GM12872 (cell line): ENCODE measurements at regions not wholly inside any gene's neighbourhood (a gene's known extent, or its start where the extent isn't known, plus 50 kb on each side); places are given as distances from the start of the nearest gene placed in this dataset.

Source experiments
- TF ChIP-seq, protein P1 (sequence below): IDR thresholded peaks from 3 replicates; pipeline ENCODE4 v1.5.1; 2011; ENCODE audit warnings: low read depth, mild to moderate bottlenecking, low read length, moderate library complexity; ENCODE audit not compliant: insufficient read depth

DNA sequence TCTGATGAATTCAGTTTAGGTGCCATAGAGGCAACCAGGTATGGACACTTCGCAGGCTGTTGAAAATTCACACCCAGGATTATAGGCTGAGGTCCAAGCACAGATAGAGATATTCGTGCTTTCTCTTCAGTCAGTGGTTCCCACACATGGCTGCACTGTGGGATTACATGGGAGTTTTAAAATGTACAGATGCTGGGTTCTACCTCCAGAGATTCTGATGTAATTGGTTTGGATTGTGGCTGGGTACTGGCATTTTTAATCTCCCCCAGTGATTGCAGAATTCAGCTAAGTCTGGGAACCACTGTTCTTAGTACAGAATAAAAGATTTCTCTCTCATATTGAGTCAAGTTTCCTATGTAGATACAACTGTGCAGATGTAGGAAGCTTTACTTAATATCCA lies 91.6 kb downstream of the FOXB1 start:
- TF ChIP-seq, protein P1, sequence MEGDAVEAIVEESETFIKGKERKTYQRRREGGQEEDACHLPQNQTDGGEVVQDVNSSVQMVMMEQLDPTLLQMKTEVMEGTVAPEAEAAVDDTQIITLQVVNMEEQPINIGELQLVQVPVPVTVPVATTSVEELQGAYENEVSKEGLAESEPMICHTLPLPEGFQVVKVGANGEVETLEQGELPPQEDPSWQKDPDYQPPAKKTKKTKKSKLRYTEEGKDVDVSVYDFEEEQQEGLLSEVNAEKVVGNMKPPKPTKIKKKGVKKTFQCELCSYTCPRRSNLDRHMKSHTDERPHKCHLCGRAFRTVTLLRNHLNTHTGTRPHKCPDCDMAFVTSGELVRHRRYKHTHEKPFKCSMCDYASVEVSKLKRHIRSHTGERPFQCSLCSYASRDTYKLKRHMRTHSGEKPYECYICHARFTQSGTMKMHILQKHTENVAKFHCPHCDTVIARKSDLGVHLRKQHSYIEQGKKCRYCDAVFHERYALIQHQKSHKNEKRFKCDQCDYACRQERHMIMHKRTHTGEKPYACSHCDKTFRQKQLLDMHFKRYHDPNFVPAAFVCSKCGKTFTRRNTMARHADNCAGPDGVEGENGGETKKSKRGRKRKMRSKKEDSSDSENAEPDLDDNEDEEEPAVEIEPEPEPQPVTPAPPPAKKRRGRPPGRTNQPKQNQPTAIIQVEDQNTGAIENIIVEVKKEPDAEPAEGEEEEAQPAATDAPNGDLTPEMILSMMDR: no peak

DNA sequence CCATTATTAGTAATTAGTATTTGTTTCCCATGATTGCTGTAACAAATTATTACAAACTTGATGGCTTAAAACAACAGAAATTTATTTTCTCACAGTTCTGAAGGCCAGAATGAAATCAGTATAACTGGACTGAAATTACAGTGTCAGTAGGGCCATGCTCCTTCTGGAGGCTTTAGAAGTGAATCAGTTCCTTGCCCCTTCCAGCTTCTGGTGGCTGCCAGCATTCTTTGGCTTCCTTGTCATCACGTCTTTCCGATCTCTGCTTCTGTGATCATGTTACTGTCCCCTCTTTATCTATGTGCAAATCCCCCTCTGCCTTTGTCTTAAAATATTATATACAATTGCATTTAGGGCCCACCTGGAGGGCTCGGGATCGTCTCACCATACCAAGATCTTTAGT lies 92.0 kb downstream of the FOXB1 start:
- TF ChIP-seq, protein P1: no peak

DNA sequence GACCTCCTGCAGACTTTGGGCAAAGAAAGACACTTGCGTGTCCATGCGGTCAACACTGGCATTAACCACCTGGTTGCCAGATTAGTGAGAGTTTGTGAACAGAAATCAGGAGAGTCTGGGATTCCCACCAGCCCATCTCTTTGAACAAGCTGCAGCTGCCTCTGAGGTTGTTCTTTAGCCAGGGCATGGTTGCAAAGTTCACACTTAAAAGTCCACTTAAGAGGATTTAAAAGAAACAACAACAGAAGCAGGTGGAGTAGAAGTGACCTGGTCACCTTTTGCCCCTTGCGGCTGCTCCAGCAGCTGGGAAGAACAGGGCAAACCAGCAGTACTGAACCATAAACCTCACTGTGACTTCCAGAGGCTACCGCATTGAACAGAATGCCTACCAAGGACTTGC lies 97.3 kb downstream of the FOXB1 start:
- TF ChIP-seq, protein P1: no peak

DNA sequence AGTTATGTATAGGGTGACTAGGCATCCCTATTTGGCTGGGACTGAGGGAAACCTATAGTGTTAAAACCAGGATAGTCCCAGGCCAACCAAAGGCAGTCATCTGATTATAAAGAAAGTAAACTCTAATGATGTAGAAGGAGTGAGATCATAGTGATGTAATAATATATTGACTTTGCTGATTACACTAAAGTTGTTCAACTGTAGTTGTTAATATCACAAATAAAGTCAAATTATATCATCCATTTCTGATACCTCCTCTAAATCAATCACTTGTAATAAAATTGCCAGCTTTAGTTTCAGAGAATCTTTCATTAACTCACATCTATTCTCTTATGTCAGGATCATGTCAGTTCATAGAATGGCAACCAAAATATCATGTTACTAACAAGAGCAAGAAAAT lies 98.6 kb downstream of the FOXB1 start:
- TF ChIP-seq, protein P1: no peak

DNA sequence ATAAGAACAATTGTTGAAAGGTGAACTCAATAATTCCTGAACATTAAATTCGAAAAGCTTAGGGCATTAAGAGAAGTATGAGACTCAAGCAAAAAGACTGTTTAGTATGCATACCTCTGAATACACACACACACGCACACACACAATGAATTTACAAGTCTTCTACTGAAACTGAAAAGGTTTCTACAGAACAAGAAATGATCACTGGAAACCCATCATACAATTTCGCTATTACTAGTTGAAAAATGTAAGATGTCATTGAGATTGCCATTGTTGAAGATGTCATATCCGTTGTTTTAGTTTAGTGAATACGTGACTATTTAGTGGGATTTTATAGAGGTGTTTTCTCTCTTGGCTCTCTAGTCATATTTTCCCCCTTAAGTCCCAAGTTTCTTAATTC lies 106.8 kb downstream of the FOXB1 start:
- TF ChIP-seq, protein P1: no peak

DNA sequence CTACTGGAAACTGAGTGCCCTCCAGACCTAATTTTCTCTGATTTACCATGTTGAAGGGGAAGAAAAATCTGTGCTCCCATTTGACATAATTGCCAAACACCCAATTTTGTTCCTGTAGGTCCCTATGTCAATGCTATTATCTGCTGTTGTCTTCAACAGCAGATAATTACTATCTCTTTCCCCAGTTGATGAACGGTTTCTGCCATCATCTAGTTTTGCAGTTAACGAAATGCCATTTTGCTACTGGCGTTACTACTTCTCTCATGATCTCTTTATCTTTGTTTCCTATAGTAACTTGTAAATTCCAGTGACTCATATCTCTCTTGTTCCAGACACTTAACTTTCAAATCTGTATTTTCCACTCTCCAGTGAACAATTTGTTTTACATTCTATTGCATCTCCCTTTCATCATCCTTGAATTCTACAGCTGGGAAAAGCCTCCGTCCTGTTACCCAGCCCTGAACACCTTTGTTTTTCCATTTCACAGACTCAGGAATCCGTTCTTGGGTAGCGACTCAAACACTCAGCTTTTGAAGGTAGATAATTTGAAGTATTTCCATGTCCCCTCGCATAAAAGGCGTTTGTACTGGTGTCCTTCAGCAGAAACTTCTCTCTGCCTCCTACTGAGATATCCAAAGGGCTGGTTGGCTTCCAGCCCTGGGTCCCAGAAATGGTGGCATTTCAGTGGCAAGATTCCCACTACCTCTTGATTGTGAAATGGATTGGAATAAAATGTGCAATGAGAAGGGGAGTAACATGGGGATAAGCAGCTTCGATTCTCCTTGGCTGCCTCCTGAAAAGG lies 111.7 kb downstream of the FOXB1 start:
- TF ChIP-seq, protein P1: no peak

DNA sequence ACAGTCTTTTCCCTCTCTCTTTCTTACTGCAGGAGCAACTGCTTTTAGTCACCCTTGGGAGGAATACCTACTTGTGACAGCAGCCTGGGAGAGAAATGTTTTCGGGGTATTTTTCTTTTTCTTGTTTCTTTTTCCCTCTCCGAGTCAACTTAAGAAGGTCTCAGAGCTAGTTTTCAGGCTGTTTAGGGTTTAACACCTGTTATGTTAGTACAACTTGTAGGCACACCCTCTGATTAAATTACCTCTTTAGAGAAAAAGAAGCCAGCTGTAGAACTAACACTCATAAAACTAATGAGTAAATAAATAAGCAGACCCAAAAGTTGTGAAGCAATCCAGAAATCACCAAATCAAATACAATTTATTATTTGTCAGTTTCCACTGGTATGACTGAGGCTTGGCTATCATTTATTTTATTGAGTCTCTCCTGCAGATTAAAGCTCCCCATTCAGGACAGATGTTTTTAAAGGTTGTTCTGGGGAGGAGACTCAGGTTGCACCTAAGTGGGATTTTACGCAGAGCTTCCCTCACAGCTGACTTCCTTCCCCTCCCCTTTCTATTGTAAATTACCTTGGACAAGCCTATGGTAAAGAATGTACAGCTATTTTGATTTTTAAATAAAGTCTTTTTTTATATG lies 112.5 kb downstream of the FOXB1 start:
- TF ChIP-seq, protein P1: no peak
